ENCODE measurements at regions not wholly inside any gene's neighbourhood (a gene's known extent, or its start where the extent isn't known, plus 50 kb on each side); places are given as distances from the start of the nearest gene placed in this dataset.

DNA sequence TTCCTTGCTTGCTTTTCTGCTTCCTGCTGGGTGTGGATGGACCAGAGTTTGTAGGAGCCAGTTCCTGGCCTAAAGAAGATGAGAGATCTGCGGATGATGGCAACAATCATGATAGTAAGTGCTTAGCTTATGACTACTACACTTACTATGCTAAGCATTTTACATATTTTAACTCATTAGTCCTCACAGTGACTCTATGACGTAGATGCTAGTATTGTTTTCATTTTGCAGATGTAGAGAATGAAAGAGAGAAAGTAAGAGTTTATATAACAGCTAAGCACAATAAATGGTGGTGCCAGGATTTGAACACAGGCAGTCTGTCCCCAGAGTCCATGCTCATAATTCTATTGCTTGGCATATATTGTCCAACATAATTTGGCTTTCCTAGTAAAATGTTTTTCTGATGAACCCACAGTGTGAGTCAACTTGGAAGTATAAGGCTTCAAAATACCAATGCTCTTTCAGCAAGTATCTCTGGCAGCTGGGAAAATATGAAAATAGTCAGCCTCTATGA is 363.2 kb upstream of the DDHD1 start:
- WGBS (ENCODE audit: insufficient coverage) = no CpG with 5 or more reads among the region's 2 CpGs
- H3K36me3 Mint-ChIP-seq = no peaks in the 10 kb centered on the region
- Histone ChIP-seq H3K9ac (ENCODE audit: insufficient read depth, low read length, poor library complexity, severe bottlenecking) (no peak overlapping the region), H3K36me3 (replicated peaks in 1 of 2; ENCODE audit: control insufficient read depth in 1 of 2, insufficient read depth in 2 of 2, low read length in 2 of 2) (no peaks in the 10 kb centered on the region), H3K27ac (ENCODE audit: low read depth in 1 of 2, low read length in 2 of 2) (no peak overlapping the region), H3K9me3 (replicated peaks in 1 of 2; ENCODE audit: control insufficient read depth in 1 of 2, insufficient read depth in 1 of 2, low read length in 2 of 2) (no peaks in the 10 kb centered on the region), H3K4me1 (ENCODE audit: control insufficient read depth in 1 of 2, insufficient read depth in 2 of 2, low read length in 2 of 2) (no peaks in the 10 kb centered on the region), H2AFZ (ENCODE audit: insufficient read depth, low read depth, low read length, poor library complexity, severe bottlenecking) (no peak overlapping the region), H3K4me3 (replicated peaks in 1 of 3; ENCODE audit: low read depth in 2 of 3, low read length in 3 of 3) (no peak overlapping the region), H4K20me1 (ENCODE audit: insufficient read depth, low read length) (no peaks in the 10 kb centered on the region), H3K79me2 (ENCODE audit: insufficient read depth, low read length) (no peaks in the 10 kb centered on the region), H3K4me2 (replicated peaks; ENCODE audit: extremely low read depth, low read length, poor library complexity, severe bottlenecking) (no peak overlapping the region), H3K27me3 (ENCODE audit: control insufficient read depth in 2 of 2, insufficient read depth in 2 of 2, low read length in 2 of 2) (no peaks in the 10 kb centered on the region)
- H3K4me3 Mint-ChIP-seq = no peak overlapping the region
- peaks cover 0 to 8% (median 3%) of the 10 kb centered on the region in 7 donors for H3K9me3 Mint-ChIP-seq
- H3K27ac Mint-ChIP-seq = no peak overlapping the region
- no peaks in the 10 kb centered on the region for H3K27me3 Mint-ChIP-seq (ENCODE audit: low read depth in 3 of 3)
- TF ChIP-seq CTCF (IDR thresholded peaks at IDR 0.05) = no peak
- DNase-seq = no peak
- intact Hi-C loops (cut with micrococcal nuclease) = no loop called here
- no peaks in the 10 kb centered on the region for H3K4me1 Mint-ChIP-seq

DNA sequence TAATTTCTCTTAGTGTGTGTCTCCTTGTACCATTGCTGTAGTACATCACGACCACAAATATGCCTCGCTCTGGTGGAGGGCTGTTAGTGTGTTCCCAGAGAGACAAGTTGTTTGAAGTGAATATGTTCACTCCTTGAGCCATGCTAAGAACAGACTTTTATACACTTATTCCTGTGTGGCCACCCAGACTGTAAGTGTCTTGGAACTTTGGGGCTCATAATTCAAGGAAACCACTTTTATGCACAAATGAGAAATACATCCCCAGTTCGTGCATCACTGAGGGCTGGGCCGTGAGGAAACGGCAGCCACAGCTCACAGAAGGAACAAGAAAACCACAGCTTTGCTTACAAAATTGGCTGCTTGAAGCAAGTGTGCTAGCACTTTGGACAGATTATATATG is 362.2 kb upstream of the DDHD1 start:
- DNase-seq = no peak
- Histone ChIP-seq H3K27me3 (ENCODE audit: control insufficient read depth in 2 of 2, insufficient read depth in 2 of 2, low read length in 2 of 2) (no peaks in the 10 kb centered on the region), H3K4me2 (replicated peaks; ENCODE audit: extremely low read depth, low read length, poor library complexity, severe bottlenecking) (no peak overlapping the region), H3K9me3 (replicated peaks in 1 of 2; ENCODE audit: control insufficient read depth in 1 of 2, insufficient read depth in 1 of 2, low read length in 2 of 2) (no peaks in the 10 kb centered on the region), H3K9ac (ENCODE audit: insufficient read depth, low read length, poor library complexity, severe bottlenecking) (no peak overlapping the region), H3K4me3 (replicated peaks in 1 of 3; ENCODE audit: low read depth in 2 of 3, low read length in 3 of 3) (no peak overlapping the region), H3K36me3 (replicated peaks in 1 of 2; ENCODE audit: control insufficient read depth in 1 of 2, insufficient read depth in 2 of 2, low read length in 2 of 2) (no peaks in the 10 kb centered on the region), H3K4me1 (ENCODE audit: control insufficient read depth in 1 of 2, insufficient read depth in 2 of 2, low read length in 2 of 2) (no peaks in the 10 kb centered on the region), H2AFZ (ENCODE audit: insufficient read depth, low read depth, low read length, poor library complexity, severe bottlenecking) (no peak overlapping the region), H4K20me1 (ENCODE audit: insufficient read depth, low read length) (no peaks in the 10 kb centered on the region), H3K79me2 (ENCODE audit: insufficient read depth, low read length) (no peaks in the 10 kb centered on the region), H3K27ac (ENCODE audit: low read depth in 1 of 2, low read length in 2 of 2) (no peak overlapping the region)
- H3K27me3 Mint-ChIP-seq (ENCODE audit: low read depth in 3 of 3) = no peaks in the 10 kb centered on the region
- WGBS (ENCODE audit: insufficient coverage) = 5% methylated on average over 3 of the region's 5 CpGs
- intact Hi-C loops (cut with micrococcal nuclease) = no loop called here
- TF ChIP-seq CTCF (IDR thresholded peaks at IDR 0.05) = no peak
- no peaks in the 10 kb centered on the region for H3K4me1 Mint-ChIP-seq
- no peak overlapping the region for H3K27ac Mint-ChIP-seq
- no peak overlapping the region for H3K4me3 Mint-ChIP-seq
- H3K36me3 Mint-ChIP-seq = no peaks in the 10 kb centered on the region
- H3K9me3 Mint-ChIP-seq = peaks cover 0 to 11% (median 4%) of the 10 kb centered on the region in 7 donors

Data from CD14-positive monocyte (primary cell).